ENCODE measurements at regions not wholly inside any gene's neighbourhood (a gene's known extent, or its start where the extent isn't known, plus 50 kb on each side); places are given as distances from the start of the nearest gene placed in this dataset.

GRCh38 chr10:47104151-47104605 lies 192.9 kb downstream of the PTPN20 start:
- intact Hi-C loops (cut with micrococcal nuclease) = no loop called here

GRCh38 chr10:47104786-47105385 lies 193.7 kb downstream of the PTPN20 start:
- intact Hi-C loops (cut with micrococcal nuclease) = no loop called here

GRCh38 chr10:47107007-47107747 lies 192.8 kb upstream of the GDF10 start:
- intact Hi-C loops (cut with micrococcal nuclease) = no loop called here

DNA sequence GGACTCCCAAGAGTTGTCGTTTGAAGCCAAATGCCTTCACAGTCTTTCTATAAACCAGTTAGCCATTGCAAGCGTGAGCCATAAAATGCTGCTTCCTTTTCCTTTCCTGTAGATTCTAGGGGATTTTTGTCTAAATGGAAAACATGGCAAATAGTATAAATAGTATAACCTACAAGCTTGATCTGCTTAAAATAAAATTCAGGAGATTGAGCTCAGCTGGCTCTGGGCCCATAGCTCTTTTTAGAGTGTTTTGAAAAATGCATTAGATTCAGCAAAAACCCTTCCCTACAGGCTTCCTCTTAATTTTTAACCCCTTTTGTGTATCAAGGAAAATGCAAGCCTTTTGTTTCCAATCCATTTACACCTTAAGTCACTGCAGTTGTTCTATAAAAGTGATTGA lies 190.1 kb upstream of the GDF10 start:
- intact Hi-C loops (cut with micrococcal nuclease) = no loop called here

DNA sequence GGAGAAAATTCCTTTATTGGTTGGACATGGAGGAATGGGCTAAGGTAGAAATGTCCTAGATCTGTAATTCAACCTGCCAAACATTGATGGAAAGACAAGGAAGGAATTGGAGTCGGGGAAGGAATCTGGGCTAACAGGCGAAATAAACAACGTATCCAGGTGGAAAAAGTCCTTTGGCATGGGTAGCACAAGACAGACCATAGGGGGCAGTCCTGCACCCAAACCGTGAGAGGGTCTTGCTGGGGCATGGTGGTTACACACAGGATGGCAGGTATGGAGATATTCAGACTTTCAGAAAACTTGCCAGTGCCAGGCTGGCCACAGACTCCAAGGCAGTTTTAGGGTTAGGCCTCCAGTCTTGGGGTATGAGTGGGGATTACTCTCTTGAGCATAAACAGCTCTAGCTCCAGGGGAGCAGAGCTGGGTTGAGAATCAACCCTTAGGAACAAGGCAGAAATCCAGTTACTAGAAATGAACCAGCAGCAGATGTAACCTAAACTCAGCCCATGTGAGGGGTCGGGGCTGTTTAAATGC lies 188.6 kb upstream of the GDF10 start:
- intact Hi-C loops (cut with micrococcal nuclease) = no loop called here

GRCh38 chr10:47112612-47113011 lies 187.4 kb upstream of the GDF10 start:
- intact Hi-C loops (cut with micrococcal nuclease) = no loop called here

GRCh38 chr10:47113907-47114500 lies 186.0 kb upstream of the GDF10 start:
- intact Hi-C loops (cut with micrococcal nuclease) = no loop called here

DNA sequence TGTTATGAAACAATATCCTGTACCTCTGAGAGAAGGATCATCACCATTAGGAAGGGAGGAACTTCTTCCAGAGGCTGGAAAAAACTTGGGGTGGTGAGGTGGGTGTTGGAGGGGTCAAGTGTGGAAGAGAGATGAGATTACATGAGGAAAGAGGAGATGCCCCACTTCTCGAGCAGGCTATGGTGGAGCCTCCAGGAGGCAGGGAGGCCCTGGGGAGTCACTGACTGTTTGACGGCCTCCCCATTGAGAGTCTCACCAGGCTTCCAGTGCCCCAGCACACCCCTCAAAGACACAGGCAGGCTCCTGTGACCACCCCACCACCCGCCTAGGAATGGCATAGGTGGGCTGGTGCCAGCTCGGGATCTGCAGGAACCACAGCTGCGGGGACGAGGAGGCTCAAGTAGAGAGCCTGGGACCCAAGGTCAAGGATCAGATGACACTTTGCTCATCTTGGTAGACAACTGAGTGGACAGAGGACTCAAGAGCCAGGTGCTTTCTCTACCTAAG lies 185.3 kb upstream of the GDF10 start:
- intact Hi-C loops (cut with micrococcal nuclease) = no loop called here

GRCh38 chr10:47115322-47115721 lies 184.7 kb upstream of the GDF10 start:
- intact Hi-C loops (cut with micrococcal nuclease) = no loop called here

- intact Hi-C loops (cut with micrococcal nuclease) = no loop called here
Observed at GRCh38 chr10:47116445-47116844, 183.6 kb upstream of the GDF10 start.

DNA sequence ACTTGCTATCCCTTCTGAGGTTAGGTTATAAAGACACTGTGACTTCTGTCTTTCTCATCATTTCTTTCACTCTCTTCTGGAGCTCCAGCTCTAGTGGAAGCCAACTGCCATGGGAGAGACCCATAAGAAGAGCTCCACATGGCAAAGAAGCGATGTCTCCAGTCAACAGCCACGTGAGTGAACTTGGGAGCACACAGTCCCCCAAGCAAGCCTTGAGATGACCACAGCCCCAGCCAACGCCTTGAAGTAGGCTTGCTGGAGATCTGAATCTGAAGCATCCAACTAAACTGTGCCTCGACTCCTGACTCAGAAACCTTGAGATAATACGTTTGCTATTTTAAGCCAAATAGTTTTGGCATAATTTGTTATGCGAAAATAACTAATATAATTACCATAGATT lies 181.7 kb upstream of the GDF10 start:
- intact Hi-C loops (cut with micrococcal nuclease) = no loop called here

DNA sequence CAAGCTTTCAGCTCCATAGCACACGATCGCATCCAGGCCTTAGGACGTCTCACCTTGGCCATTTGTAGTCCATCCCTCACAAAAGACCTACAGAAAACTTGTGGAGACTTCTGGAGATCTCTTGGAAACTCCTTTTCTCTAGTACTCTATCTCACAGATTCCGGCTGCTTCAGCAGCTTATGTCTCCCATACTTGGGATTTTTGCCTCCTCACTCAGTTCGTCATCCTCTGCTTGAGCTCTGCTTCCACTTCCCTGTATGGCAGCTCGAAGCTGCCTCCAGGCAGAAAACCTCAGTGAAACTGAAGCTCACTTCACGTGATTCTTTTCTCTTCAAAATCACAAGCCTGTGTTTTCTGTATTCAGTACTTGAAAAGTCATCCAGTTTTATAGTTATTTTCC lies 178.7 kb upstream of the GDF10 start:
- intact Hi-C loops (cut with micrococcal nuclease) = no loop called here

- intact Hi-C loops (cut with micrococcal nuclease) = no loop called here
Observed at GRCh38 chr10:47123716-47124288, 176.2 kb upstream of the GDF10 start.

- intact Hi-C loops (cut with micrococcal nuclease) = no loop called here
Observed at GRCh38 chr10:47127188-47127785, 172.7 kb upstream of the GDF10 start.

DNA sequence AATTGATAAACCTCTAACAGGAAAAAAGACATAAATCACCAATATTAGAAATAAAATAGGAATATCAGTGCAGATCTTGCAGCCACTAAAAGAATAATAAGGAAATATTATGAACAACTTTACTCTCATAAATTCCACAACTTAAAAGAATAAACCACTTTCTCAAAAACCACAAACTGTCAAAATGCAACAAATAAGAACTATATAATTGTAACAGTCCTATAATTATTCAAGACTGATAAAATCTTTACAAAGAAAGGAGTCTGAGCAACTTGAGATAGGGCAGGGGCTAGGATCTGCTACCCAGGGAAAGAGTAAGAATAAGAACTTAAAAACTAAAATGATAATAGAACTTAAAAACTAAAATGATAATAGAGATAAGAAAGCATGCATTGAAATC lies 169.5 kb upstream of the GDF10 start:
- intact Hi-C loops (cut with micrococcal nuclease) = no loop called here

DNA sequence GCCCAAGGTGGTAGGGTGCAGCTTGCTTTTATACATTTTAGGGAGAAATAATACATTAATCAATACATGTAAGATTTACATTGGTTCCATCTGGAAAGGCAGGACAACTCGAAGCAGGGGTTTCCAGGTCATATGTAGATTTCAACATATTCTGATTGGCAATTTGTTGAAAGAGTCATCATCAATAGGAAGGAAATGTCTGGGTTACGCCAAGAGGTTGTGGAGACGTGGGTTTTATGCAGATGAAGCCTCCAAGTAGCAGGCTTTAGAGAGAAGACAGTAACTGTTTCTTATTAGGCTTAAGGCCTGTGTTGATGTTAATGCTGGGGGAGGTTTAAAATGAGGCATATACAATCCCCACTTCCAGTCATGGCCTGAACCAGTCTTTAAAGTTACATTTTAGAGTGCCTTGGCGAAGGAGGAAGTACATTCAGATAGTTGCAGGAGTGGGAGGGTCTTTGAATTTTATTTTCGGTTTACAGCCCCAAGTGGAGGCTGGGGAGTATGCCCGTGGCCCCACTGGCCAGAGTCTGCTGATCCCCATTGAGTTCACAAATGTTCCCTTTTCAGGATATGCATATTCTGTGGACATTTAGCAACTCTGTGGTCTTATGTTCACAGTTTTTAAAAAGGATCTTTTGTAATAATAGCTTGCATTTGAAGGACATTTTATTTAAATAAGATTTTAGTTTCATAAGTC lies 166.0 kb upstream of the GDF10 start:
- intact Hi-C loops (cut with micrococcal nuclease) = no loop called here

DNA sequence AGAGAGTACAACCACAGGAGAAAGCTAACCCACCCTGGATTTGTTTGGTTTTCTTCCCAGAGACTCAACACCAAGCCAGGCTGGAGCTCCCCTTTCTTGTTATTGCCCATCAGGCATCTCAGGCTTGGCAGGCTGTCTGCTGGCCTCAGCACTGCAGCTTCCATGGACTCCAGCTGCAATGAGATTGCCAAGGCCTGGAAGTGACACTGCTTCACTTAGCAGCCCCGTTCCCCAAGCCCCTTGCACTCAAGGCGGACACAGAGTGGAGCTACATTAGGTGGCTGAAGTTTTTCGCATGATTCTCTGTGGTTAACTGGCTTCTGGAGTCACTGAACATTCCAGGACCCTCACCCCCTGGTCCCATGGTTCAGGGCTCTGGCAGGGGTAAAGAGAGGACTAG lies 163.1 kb upstream of the GDF10 start:
- intact Hi-C loops (cut with micrococcal nuclease) = no loop called here

- intact Hi-C loops (cut with micrococcal nuclease) = no loop called here
Observed at GRCh38 chr10:47137311-47137851, 162.6 kb upstream of the GDF10 start.

GRCh38 chr10:47139121-47139520 lies 160.9 kb upstream of the GDF10 start:
- intact Hi-C loops (cut with micrococcal nuclease) = no loop called here

- intact Hi-C loops (cut with micrococcal nuclease) = no loop called here
Observed at GRCh38 chr10:47140761-47141348, 159.1 kb upstream of the GDF10 start.
